ENCODE measurements at regions not wholly inside any gene's neighbourhood (a gene's known extent, or its start where the extent isn't known, plus 50 kb on each side); places are given as distances from the start of the nearest gene placed in this dataset.
A peak's percentile ranks its signal among the peaks of the same experiment; 100 is the strongest.

- DNase-seq, result no peak
These were observed 213.1 kb upstream of the BOD1L1 start for GRCh38 chr4:13840502-13841190.

- DNase-seq, result no peak
These were observed 217.2 kb upstream of the BOD1L1 start for GRCh38 chr4:13844740-13845139.

GRCh38 chr4:13849778-13850177 is 222.3 kb upstream of the BOD1L1 start:
- DNase-seq, result no peak

GRCh38 chr4:13851085-13851940 is 223.8 kb upstream of the BOD1L1 start:
- peak in 1 of 51 donors; percentile 36 for DNase-seq

GRCh38 chr4:13852411-13852810 is 224.9 kb upstream of the BOD1L1 start:
- no peak for DNase-seq

DNA sequence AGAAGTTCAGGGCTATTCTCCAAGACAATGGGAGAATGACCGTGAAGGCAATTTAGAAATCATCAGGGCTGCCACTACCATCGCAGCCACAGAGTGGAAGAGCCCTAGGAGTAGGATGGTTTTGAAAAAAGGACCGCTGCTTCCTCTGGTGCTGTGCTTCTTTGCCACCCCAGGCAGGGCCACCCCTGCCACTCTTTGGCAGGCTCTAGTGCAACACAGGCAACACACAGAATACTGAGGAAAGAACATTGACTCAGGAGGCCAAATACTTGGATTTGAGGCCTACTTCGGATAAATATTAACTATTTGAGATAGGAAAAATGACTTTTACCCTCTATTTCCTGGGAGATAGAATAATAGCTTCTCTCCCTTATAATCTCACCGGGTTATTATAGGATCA is 228.9 kb upstream of the BOD1L1 start:
- no peak for DNase-seq

GRCh38 chr4:13857397-13857796 is 229.9 kb upstream of the BOD1L1 start:
- DNase-seq, result no peak

- DNase-seq, result no peak
These were observed 230.3 kb upstream of the BOD1L1 start for GRCh38 chr4:13857800-13858199.

DNA sequence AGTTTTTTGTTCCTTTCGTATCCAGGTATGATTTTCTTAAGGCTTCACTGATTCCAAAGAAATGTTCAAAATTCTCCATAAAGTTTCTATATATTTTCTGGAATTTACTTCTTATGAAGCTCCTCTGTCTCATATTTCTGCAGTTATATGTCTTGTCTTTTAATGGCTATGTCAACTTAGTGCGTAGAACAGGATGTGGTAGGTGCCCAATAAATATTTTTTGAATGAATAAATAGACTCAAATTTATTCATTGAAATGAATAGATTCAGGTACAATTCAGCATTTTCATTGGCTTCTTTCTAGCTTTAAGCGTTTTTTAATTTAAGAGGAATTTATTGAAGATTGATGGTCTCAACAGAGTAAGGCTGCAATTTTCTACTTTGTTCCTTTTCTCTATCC is 231.9 kb upstream of the BOD1L1 start:
- no peak for DNase-seq

GRCh38 chr4:13860126-13860525 is 232.6 kb upstream of the BOD1L1 start:
- DNase-seq, result peak in 8 of 51 donors; percentile 6 to 33 (median 9)

GRCh38 chr4:13865871-13866669 is 238.5 kb upstream of the BOD1L1 start:
- no peak for DNase-seq

GRCh38 chr4:13866881-13867280 is 239.4 kb upstream of the BOD1L1 start:
- DNase-seq, result no peak

DNA sequence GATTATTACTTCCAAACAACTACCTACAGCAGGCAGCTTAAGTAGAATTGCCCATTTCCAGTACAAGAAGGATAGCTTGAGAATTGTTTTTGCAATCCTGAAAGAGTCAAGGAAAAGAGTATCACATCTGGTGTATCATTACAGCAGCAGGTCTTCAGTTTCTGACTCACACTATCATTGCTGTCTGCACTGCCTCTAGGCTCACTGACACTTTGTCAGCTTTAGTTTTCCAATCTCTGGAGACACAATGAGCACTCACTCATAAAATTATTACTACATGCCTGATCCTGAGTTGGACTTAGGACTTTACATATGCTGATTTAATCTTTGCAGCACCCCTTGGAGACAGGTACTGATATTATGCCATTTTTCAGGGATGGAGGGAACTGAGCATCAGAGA is 244.6 kb upstream of the BOD1L1 start:
- no peak for DNase-seq

- no peak for DNase-seq
These were observed 245.4 kb upstream of the BOD1L1 start for GRCh38 chr4:13872955-13873354.

GRCh38 chr4:13875181-13875580 is 247.7 kb upstream of the BOD1L1 start:
- DNase-seq, result no peak

GRCh38 chr4:13876131-13876530 is 248.6 kb upstream of the BOD1L1 start:
- DNase-seq, result no peak

DNA sequence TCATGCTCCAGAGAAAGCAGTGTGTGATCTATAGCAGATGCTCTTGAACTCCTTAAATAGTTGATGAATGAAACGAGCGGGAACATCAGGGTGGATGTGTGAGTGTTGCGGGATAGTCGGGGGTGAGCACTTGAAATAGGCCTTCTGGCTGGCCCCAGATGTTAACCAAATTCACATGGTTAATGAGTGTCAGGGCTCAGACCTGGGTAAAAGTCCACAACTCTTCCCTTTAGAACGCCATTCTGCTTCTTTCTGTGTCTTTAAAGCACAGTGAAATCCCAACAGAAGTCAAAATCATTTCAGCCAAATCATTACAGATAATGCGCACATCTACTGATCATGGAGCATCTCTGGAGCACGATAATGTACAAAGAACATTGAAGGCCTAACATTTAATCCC is 249.4 kb upstream of the BOD1L1 start:
- no peak for DNase-seq

GRCh38 chr4:13877626-13878025 is 250.1 kb upstream of the BOD1L1 start:
- DNase-seq, result no peak

DNA sequence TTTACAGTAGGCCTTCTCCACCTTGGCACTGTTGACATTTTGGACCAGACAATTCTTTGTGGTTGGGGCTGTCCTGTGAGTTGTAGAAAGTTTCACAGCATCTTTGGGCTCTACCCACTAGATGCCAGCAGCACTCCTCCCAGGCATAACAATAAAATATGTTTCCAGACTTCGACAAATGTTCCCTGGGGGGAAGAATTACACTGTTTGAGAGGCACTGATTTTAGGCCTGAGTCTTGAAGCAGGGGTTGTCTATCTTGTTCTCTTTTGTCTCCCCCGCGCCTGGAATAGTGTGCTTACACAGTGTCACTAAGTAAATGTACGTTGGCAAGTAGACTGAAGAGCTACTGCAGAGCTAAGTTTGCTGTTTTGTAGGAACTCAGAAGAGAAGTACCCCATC is 254.4 kb upstream of the BOD1L1 start:
- DNase-seq, result peak in 3 of 51 donors; percentile 0 to 37 (median 4)

GRCh38 chr4:13887010-13887409 is 259.5 kb upstream of the BOD1L1 start:
- no peak for DNase-seq

- no peak for DNase-seq
These were observed 260.6 kb upstream of the BOD1L1 start for GRCh38 chr4:13888112-13888511.

DNA sequence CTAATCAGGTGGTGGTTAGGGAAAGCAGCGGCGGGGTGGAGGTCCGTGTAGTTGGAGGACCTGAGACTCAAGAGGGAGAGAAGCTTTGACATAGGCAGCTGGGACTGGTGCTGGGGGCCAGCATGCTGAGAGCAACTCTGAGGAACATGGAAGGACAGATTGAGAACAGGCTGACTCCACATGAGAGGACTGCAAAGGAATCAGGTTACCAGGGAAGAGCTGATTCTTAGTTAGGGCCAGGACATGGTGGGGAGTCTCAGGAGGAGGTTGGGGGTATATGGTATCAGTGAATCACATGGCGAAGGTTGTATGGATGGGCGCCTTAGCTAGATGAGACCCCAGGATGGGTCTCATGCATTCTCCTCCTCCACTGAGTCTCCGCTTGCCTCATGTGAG is 264.0 kb upstream of the BOD1L1 start:
- no peak for DNase-seq

Measured in hypothalamus (tissue), 51 donors.